ENCODE measurements at regions not wholly inside any gene's neighbourhood (a gene's known extent, or its start where the extent isn't known, plus 50 kb on each side); places are given as distances from the start of the nearest gene placed in this dataset.

- FAIRE-seq (no peak), DNase-seq (ENCODE audit: low read depth) (no peak)
- H2AFZ ChIP-seq (ENCODE audit: low read depth, low read length), result no peak overlapping the region
- H3K4me3 Mint-ChIP-seq (ENCODE audit: unreplicated experiment), result no peak overlapping the region
- H3K27ac Mint-ChIP-seq (ENCODE audit: unreplicated experiment), result no peak overlapping the region
- no peak overlapping the region for H3K4me3 ChIP-seq (ENCODE audit: insufficient read depth, low read depth, low read length)
- H3K4me2 ChIP-seq (ENCODE audit: low read length), result no peak overlapping the region
- no peaks in the 10 kb centered on the region for H3K79me2 ChIP-seq (ENCODE audit: insufficient read depth, low read length)
- H3K9ac ChIP-seq (ENCODE audit: low read length), result no peak overlapping the region
- H3K4me1 ChIP-seq (ENCODE audit: insufficient read depth, low read length), result peaks cover 16% of the 10 kb centered on the region
- H3K27me3 Mint-ChIP-seq (ENCODE audit: low read depth, unreplicated experiment), result no peaks in the 10 kb centered on the region
- no peaks in the 10 kb centered on the region for H3K27me3 ChIP-seq (ENCODE audit: insufficient read depth, low read length)
- no peaks in the 10 kb centered on the region for H3K36me3 Mint-ChIP-seq (ENCODE audit: low read depth, unreplicated experiment)
- no peak overlapping the region for H3K27ac ChIP-seq (ENCODE audit: low read depth, low read length)
- peaks cover 6% of the 10 kb centered on the region for H3K9me3 Mint-ChIP-seq (ENCODE audit: unreplicated experiment)
- peaks cover 28% of the 10 kb centered on the region for H3K4me1 Mint-ChIP-seq (ENCODE audit: low read depth, unreplicated experiment)
- H3K36me3 ChIP-seq (ENCODE audit: insufficient read depth, low read length), result no peaks in the 10 kb centered on the region
- no peaks in the 10 kb centered on the region for H4K20me1 ChIP-seq (ENCODE audit: insufficient read depth, low read length)
- TF ChIP-seq EZH2 (IDR thresholded peaks at IDR 0.05; ENCODE audit: insufficient read depth, low read length) (no peak), CTCF (IDR thresholded peaks at IDR 0.05; ENCODE audit: insufficient read depth, low read depth, low read length) (no peak)
- no peaks in the 10 kb centered on the region for H3K9me3 ChIP-seq (ENCODE audit: insufficient read depth, low read depth, low read length)
These were observed 321.5 kb upstream of the TANK start for GRCh38 chr2:160838691-160839090.

- TF ChIP-seq CTCF (IDR thresholded peaks at IDR 0.05; ENCODE audit: insufficient read depth, low read depth, low read length) (no peak), EZH2 (IDR thresholded peaks at IDR 0.05; ENCODE audit: insufficient read depth, low read length) (no peak)
- H3K27ac ChIP-seq (ENCODE audit: low read depth, low read length), result no peak overlapping the region
- DNase-seq (ENCODE audit: low read depth) (no peak), FAIRE-seq (no peak)
- no peaks in the 10 kb centered on the region for H3K9me3 ChIP-seq (ENCODE audit: insufficient read depth, low read depth, low read length)
- H2AFZ ChIP-seq (ENCODE audit: low read depth, low read length), result no peak overlapping the region
- no peak overlapping the region for H3K4me2 ChIP-seq (ENCODE audit: low read length)
- H3K4me1 ChIP-seq (ENCODE audit: insufficient read depth, low read length), result peaks cover 4% of the 10 kb centered on the region
- no peak overlapping the region for H3K4me3 Mint-ChIP-seq (ENCODE audit: unreplicated experiment)
- no peaks in the 10 kb centered on the region for H3K79me2 ChIP-seq (ENCODE audit: insufficient read depth, low read length)
- H3K4me1 Mint-ChIP-seq (ENCODE audit: low read depth, unreplicated experiment), result peaks cover 13% of the 10 kb centered on the region
- H3K9me3 Mint-ChIP-seq (ENCODE audit: unreplicated experiment), result peaks cover 13% of the 10 kb centered on the region
- H3K36me3 Mint-ChIP-seq (ENCODE audit: low read depth, unreplicated experiment), result no peaks in the 10 kb centered on the region
- H3K36me3 ChIP-seq (ENCODE audit: insufficient read depth, low read length), result no peaks in the 10 kb centered on the region
- no peak overlapping the region for H3K27ac Mint-ChIP-seq (ENCODE audit: unreplicated experiment)
- no peaks in the 10 kb centered on the region for H4K20me1 ChIP-seq (ENCODE audit: insufficient read depth, low read length)
- H3K27me3 Mint-ChIP-seq (ENCODE audit: low read depth, unreplicated experiment), result no peaks in the 10 kb centered on the region
- no peaks in the 10 kb centered on the region for H3K27me3 ChIP-seq (ENCODE audit: insufficient read depth, low read length)
- H3K4me3 ChIP-seq (ENCODE audit: insufficient read depth, low read depth, low read length), result no peak overlapping the region
- no peak overlapping the region for H3K9ac ChIP-seq (ENCODE audit: low read length)
These were observed 317.9 kb upstream of the TANK start for GRCh38 chr2:160842286-160842685.

- no peaks in the 10 kb centered on the region for H3K9me3 ChIP-seq (ENCODE audit: insufficient read depth, low read depth, low read length)
- H3K27ac ChIP-seq (ENCODE audit: low read depth, low read length), result no peak overlapping the region
- no peaks in the 10 kb centered on the region for H3K4me1 ChIP-seq (ENCODE audit: insufficient read depth, low read length)
- no peaks in the 10 kb centered on the region for H3K4me1 Mint-ChIP-seq (ENCODE audit: low read depth, unreplicated experiment)
- DNase-seq (ENCODE audit: low read depth), result no peak
- no peak overlapping the region for H3K4me3 Mint-ChIP-seq (ENCODE audit: unreplicated experiment)
- no peaks in the 10 kb centered on the region for H3K27me3 Mint-ChIP-seq (ENCODE audit: low read depth, unreplicated experiment)
- H3K36me3 ChIP-seq (ENCODE audit: insufficient read depth, low read length), result no peaks in the 10 kb centered on the region
- H4K20me1 ChIP-seq (ENCODE audit: insufficient read depth, low read length), result no peaks in the 10 kb centered on the region
- H2AFZ ChIP-seq (ENCODE audit: low read depth, low read length), result no peak overlapping the region
- no peaks in the 10 kb centered on the region for H3K79me2 ChIP-seq (ENCODE audit: insufficient read depth, low read length)
- no peak overlapping the region for H3K9ac ChIP-seq (ENCODE audit: low read length)
- no peak overlapping the region for H3K4me3 ChIP-seq (ENCODE audit: insufficient read depth, low read depth, low read length)
- H3K9me3 Mint-ChIP-seq (ENCODE audit: unreplicated experiment), result no peaks in the 10 kb centered on the region
- H3K4me2 ChIP-seq (ENCODE audit: low read length), result no peak overlapping the region
- no peak for FAIRE-seq
- no peaks in the 10 kb centered on the region for H3K27me3 ChIP-seq (ENCODE audit: insufficient read depth, low read length)
- no peak overlapping the region for H3K27ac Mint-ChIP-seq (ENCODE audit: unreplicated experiment)
- H3K36me3 Mint-ChIP-seq (ENCODE audit: low read depth, unreplicated experiment), result no peaks in the 10 kb centered on the region
- TF ChIP-seq EZH2 (IDR thresholded peaks at IDR 0.05; ENCODE audit: insufficient read depth, low read length), result no peak
- TF ChIP-seq CTCF (IDR thresholded peaks at IDR 0.05; ENCODE audit: insufficient read depth, low read depth, low read length), result no peak
These were observed 301.1 kb upstream of the TANK start for GRCh38 chr2:160859096-160859495.

Measured in astrocyte (in vitro differentiated cells and primary cell).